ENCODE measurements at regions not wholly inside any gene's neighbourhood (a gene's known extent, or its start where the extent isn't known, plus 50 kb on each side); places are given as distances from the start of the nearest gene placed in this dataset.

DNA sequence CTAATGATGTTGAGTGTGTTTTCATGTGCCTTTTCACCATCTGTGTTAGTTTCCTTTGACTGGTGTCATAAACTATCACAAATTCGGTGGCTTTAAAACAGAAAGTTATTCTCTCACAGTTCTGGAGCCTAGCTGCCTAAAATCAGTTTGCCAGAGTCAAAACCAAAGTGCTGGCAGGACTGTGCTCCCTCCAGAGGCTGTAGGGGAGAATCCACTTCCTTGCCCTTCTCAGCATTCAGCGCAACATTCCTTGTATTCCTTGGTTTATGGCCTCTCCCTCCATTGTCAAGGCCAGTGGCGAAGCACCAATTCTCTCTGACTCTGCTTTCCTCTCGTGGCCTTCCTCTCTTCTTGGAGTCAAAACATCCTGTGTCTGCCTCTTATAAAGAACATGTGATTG, 174.2 kb upstream of the PDE3A start:
- Histone ChIP-seq H3K27ac (ENCODE audit: low read depth, low read length, poor library complexity, severe bottlenecking) (no peak overlapping the region), H3K4me3 (ENCODE audit: low read depth, low read length, poor library complexity, severe bottlenecking) (no peak overlapping the region), H2AFZ (ENCODE audit: low read length) (no peak overlapping the region), H3K9me2 (ENCODE audit: insufficient read depth, low read length) (no peaks in the 10 kb centered on the region), H4K20me1 (ENCODE audit: insufficient read depth, low read length) (no peaks in the 10 kb centered on the region), H3K9me3 (ENCODE audit: low read length) (no peaks in the 10 kb centered on the region), H3K4me2 (ENCODE audit: low read length) (no peak overlapping the region), H3K36me3 (ENCODE audit: insufficient read depth, low read length) (no peaks in the 10 kb centered on the region), H3K4me1 (ENCODE audit: insufficient read depth, low read length, poor library complexity, severe bottlenecking) (no peaks in the 10 kb centered on the region), H3K79me2 (ENCODE audit: insufficient read depth, low read depth, low read length) (no peaks in the 10 kb centered on the region)
- BruUV-seq (replicated peaks) = no TSS peak
- TF ChIP-seq, protein P1, sequence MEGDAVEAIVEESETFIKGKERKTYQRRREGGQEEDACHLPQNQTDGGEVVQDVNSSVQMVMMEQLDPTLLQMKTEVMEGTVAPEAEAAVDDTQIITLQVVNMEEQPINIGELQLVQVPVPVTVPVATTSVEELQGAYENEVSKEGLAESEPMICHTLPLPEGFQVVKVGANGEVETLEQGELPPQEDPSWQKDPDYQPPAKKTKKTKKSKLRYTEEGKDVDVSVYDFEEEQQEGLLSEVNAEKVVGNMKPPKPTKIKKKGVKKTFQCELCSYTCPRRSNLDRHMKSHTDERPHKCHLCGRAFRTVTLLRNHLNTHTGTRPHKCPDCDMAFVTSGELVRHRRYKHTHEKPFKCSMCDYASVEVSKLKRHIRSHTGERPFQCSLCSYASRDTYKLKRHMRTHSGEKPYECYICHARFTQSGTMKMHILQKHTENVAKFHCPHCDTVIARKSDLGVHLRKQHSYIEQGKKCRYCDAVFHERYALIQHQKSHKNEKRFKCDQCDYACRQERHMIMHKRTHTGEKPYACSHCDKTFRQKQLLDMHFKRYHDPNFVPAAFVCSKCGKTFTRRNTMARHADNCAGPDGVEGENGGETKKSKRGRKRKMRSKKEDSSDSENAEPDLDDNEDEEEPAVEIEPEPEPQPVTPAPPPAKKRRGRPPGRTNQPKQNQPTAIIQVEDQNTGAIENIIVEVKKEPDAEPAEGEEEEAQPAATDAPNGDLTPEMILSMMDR (conservative IDR thresholded peaks at IDR 0.05; ENCODE audit: low read length) = no peak
- TF ChIP-seq EZH2phosphoT487 (IDR thresholded peaks at IDR 0.05; ENCODE audit: borderline replicate concordance, low read depth, low read length) = no peak
- ChIA-PET CTCF (ENCODE audit: unreplicated experiment) (no interaction called here), POLR2A (no interaction called here)
- DNase-seq (ENCODE audit: low spot score) = no peak
- intact Hi-C loops (cut with micrococcal nuclease; ENCODE audit: unreplicated experiment) = no loop called here

DNA sequence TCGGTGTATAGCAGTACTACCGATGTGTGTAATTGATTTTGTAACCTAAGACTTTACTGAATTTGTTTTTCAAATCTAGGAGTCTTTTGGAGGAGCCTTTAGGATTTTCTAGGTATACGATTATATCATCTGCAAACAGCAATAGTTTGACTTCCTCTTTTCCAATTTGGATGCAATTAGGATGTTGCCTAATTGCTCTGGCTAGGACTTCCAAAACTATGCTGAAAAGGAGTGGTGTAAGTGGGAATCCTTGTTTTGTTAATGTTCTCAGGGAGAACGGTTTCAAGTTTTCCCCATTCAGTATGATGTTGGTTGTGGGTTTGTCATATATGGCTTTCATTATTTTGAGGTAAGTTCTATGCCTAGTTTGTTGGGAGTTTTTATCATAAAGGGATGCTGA, 171.6 kb upstream of the PDE3A start:
- H3K27ac ChIP-seq (ENCODE audit: low read depth, low read length, poor library complexity, severe bottlenecking) = no peak overlapping the region
- intact Hi-C loops (cut with micrococcal nuclease; ENCODE audit: unreplicated experiment) = no loop called here
- no peak overlapping the region for H3K4me2 ChIP-seq (ENCODE audit: low read length)
- DNase-seq (ENCODE audit: low spot score) = no peak
- no TSS peak for BruUV-seq (replicated peaks)
- no peaks in the 10 kb centered on the region for H3K9me3 ChIP-seq (ENCODE audit: low read length)
- no peaks in the 10 kb centered on the region for H3K79me2 ChIP-seq (ENCODE audit: insufficient read depth, low read depth, low read length)
- H3K36me3 ChIP-seq (ENCODE audit: insufficient read depth, low read length) = no peaks in the 10 kb centered on the region
- H3K4me3 ChIP-seq (ENCODE audit: low read depth, low read length, poor library complexity, severe bottlenecking) = no peak overlapping the region
- ChIA-PET POLR2A (interaction anchor here (0.6 kb wide), 1 partner anchor 20 kb away, joined by 7 read pairs; no protein-coding TSS in a partner anchor), CTCF (ENCODE audit: unreplicated experiment) (no interaction called here)
- no peak overlapping the region for H2AFZ ChIP-seq (ENCODE audit: low read length)
- H3K4me1 ChIP-seq (ENCODE audit: insufficient read depth, low read length, poor library complexity, severe bottlenecking) = no peaks in the 10 kb centered on the region
- no peak for TF ChIP-seq EZH2phosphoT487 (IDR thresholded peaks at IDR 0.05; ENCODE audit: borderline replicate concordance, low read depth, low read length)
- TF ChIP-seq, protein P1 (conservative IDR thresholded peaks at IDR 0.05; ENCODE audit: low read length) = no peak
- no peaks in the 10 kb centered on the region for H4K20me1 ChIP-seq (ENCODE audit: insufficient read depth, low read length)
- H3K9me2 ChIP-seq (ENCODE audit: insufficient read depth, low read length) = no peaks in the 10 kb centered on the region

DNA sequence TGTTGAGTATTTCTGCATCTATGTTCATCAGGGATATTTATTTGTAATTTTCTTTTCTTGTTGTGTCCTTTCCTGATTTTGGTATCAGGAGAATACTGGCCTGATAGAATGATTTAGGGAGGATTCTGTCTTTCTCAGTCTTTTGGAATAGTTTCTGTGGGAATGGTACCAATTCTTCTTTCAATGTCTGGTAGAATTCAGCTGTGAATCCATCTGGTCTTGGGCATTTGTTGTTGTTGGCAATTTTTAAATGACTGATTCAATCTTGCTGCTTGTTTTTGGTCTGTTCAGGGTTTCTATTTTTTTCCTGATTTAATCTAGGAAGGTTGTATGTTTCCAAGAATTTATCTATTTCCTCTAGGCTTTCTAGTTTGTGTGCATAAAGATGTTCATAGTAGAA, 170.9 kb upstream of the PDE3A start:
- H3K9me3 ChIP-seq (ENCODE audit: low read length) = no peaks in the 10 kb centered on the region
- no peak overlapping the region for H3K27ac ChIP-seq (ENCODE audit: low read depth, low read length, poor library complexity, severe bottlenecking)
- ChIA-PET CTCF (ENCODE audit: unreplicated experiment) (no interaction called here), POLR2A (interaction anchor here (0.6 kb wide), 1 partner anchor 21 kb away, joined by 7 read pairs; no protein-coding TSS in a partner anchor)
- H3K9me2 ChIP-seq (ENCODE audit: insufficient read depth, low read length) = no peaks in the 10 kb centered on the region
- intact Hi-C loops (cut with micrococcal nuclease; ENCODE audit: unreplicated experiment) = no loop called here
- no peaks in the 10 kb centered on the region for H3K79me2 ChIP-seq (ENCODE audit: insufficient read depth, low read depth, low read length)
- no peak for TF ChIP-seq EZH2phosphoT487 (IDR thresholded peaks at IDR 0.05; ENCODE audit: borderline replicate concordance, low read depth, low read length)
- TF ChIP-seq, protein P1 (conservative IDR thresholded peaks at IDR 0.05; ENCODE audit: low read length) = no peak
- H4K20me1 ChIP-seq (ENCODE audit: insufficient read depth, low read length) = no peaks in the 10 kb centered on the region
- H3K4me2 ChIP-seq (ENCODE audit: low read length) = no peak overlapping the region
- no peak overlapping the region for H3K4me3 ChIP-seq (ENCODE audit: low read depth, low read length, poor library complexity, severe bottlenecking)
- no peak for DNase-seq (ENCODE audit: low spot score)
- H3K4me1 ChIP-seq (ENCODE audit: insufficient read depth, low read length, poor library complexity, severe bottlenecking) = no peaks in the 10 kb centered on the region
- BruUV-seq (replicated peaks) = no TSS peak
- H3K36me3 ChIP-seq (ENCODE audit: insufficient read depth, low read length) = no peaks in the 10 kb centered on the region
- no peak overlapping the region for H2AFZ ChIP-seq (ENCODE audit: low read length)
